ENCODE measurements at regions not wholly inside any gene's neighbourhood (a gene's known extent, or its start where the extent isn't known, plus 50 kb on each side); places are given as distances from the start of the nearest gene placed in this dataset.

DNA sequence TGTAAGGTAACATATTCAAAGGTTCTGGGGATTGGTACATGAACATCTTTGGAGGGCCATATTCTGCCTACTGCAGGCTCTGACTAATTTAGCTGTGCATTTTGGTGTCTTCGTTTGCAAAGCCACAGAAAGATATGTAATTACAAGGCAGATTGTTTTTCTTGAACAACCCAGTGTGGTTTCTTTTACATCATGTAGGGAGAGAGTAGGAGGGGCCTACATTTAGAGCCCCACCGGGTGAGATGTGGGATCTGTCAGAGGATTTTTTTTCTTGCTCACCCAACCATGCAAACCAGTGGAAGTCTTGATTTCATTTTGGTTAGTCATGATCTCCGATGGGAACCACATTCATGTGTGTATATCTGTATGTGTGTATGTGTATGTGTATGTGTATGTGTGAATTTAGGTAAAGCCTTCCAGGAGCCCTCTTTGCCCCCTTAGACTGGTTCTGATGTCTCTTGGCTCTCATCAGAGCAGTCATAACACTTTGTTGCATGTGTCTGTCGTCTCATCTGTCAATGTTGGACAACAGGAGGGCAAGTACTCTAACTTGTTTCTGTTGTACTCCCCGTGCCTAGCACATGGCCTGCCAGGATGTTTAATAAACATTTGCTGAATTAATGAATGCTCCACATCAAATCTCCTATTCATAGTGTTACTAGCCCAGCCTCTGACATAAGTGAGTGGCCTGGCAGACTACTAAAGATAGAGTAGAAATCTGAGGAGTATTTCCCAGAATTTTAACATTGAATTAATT is 239.9 kb downstream of the MTX2 start:
- H3K9me3 Mint-ChIP-seq = peaks cover 2% of the 10 kb centered on the region
- TF ChIP-seq, protein P1, sequence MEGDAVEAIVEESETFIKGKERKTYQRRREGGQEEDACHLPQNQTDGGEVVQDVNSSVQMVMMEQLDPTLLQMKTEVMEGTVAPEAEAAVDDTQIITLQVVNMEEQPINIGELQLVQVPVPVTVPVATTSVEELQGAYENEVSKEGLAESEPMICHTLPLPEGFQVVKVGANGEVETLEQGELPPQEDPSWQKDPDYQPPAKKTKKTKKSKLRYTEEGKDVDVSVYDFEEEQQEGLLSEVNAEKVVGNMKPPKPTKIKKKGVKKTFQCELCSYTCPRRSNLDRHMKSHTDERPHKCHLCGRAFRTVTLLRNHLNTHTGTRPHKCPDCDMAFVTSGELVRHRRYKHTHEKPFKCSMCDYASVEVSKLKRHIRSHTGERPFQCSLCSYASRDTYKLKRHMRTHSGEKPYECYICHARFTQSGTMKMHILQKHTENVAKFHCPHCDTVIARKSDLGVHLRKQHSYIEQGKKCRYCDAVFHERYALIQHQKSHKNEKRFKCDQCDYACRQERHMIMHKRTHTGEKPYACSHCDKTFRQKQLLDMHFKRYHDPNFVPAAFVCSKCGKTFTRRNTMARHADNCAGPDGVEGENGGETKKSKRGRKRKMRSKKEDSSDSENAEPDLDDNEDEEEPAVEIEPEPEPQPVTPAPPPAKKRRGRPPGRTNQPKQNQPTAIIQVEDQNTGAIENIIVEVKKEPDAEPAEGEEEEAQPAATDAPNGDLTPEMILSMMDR (conservative IDR thresholded peaks at IDR 0.05) = no peak
- H3K4me1 Mint-ChIP-seq = no peaks in the 10 kb centered on the region
- H3K27me3 Mint-ChIP-seq (ENCODE audit: low read depth) = peaks cover 2% of the 10 kb centered on the region
- H3K4me3 Mint-ChIP-seq = no peak overlapping the region
- no peak overlapping the region for H3K27ac Mint-ChIP-seq (ENCODE audit: unreplicated experiment)
- no peak for DNase-seq (ENCODE audit: low read depth, low spot score)
- H3K36me3 Mint-ChIP-seq (ENCODE audit: low read depth) = no peaks in the 10 kb centered on the region

- H3K27me3 Mint-ChIP-seq (ENCODE audit: low read depth) = peaks cover 9% of the 10 kb centered on the region
- no peak overlapping the region for H3K27ac Mint-ChIP-seq (ENCODE audit: unreplicated experiment)
- no peak for DNase-seq (ENCODE audit: low read depth, low spot score)
- H3K4me3 Mint-ChIP-seq = no peak overlapping the region
- peaks cover 2% of the 10 kb centered on the region for H3K9me3 Mint-ChIP-seq
- TF ChIP-seq, protein P1 (conservative IDR thresholded peaks at IDR 0.05) = no peak
- H3K36me3 Mint-ChIP-seq (ENCODE audit: low read depth) = no peaks in the 10 kb centered on the region
- no peaks in the 10 kb centered on the region for H3K4me1 Mint-ChIP-seq
Observed at GRCh38 chr2:176514276-176514675, 245.0 kb downstream of the MTX2 start.

GRCh38 chr2:176514805-176515500 is 245.7 kb downstream of the MTX2 start:
- Mint-ChIP-seq H3K36me3 (ENCODE audit: low read depth) (no peaks in the 10 kb centered on the region), H3K27ac (ENCODE audit: unreplicated experiment) (no peak overlapping the region), H3K9me3 (peaks cover 2% of the 10 kb centered on the region), H3K4me1 (no peaks in the 10 kb centered on the region), H3K27me3 (ENCODE audit: low read depth) (peaks cover 9% of the 10 kb centered on the region), H3K4me3 (no peak overlapping the region)
- TF ChIP-seq, protein P1 (conservative IDR thresholded peaks at IDR 0.05) = no peak
- DNase-seq (ENCODE audit: low read depth, low spot score) = no peak

DNA sequence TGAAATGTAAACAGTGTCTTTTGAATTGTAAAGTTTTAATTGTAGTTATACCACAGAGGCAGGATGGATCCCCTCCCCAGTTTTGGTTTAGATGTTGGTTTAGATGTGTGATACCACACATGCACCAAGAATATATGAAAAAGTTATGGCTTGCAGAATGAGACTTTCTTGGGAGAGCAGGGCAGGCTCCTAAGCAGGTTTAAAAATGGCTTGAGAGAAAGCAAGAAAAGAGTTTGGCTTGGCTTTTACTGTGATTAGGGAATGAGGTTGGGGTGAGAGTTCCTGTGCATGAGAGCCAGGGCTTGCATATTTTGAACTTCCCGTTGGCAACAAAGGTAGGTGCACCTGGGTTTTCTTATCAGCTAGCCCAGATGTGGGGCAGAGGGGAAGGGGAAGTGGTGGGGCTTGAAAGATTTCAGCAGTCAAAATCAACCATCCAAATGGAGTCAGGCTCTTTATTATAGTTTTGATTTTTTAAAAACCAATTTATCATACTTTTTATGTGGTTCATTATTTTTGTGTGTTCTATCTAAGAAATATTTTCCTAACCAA is 246.9 kb downstream of the MTX2 start:
- Mint-ChIP-seq H3K36me3 (ENCODE audit: low read depth) (no peaks in the 10 kb centered on the region), H3K27ac (ENCODE audit: unreplicated experiment) (no peak overlapping the region), H3K4me1 (no peaks in the 10 kb centered on the region), H3K27me3 (ENCODE audit: low read depth) (peaks cover 9% of the 10 kb centered on the region), H3K4me3 (no peak overlapping the region), H3K9me3 (peaks cover 2% of the 10 kb centered on the region)
- TF ChIP-seq, protein P1 (conservative IDR thresholded peaks at IDR 0.05) = no peak
- no peak for DNase-seq (ENCODE audit: low read depth, low spot score)

DNA sequence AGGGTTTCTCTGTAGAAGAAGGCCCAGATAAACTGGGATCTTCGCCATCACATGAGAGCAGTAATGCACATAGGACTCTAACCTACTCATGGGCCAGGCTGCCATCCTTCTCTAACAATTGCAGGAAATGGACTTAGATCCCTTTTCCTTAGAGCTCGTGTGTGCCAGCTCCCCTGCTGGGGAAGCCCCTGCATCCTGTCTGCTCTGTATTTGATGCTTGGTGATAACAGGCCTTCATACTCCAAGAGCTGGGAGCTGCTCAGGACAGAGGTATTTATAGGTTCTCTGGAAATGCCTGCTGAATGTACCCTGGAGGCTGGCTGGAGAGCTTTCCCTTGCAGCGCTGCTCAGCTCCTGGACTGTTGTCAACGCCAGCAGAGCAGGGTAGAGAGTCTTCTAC is 249.6 kb downstream of the MTX2 start:
- Mint-ChIP-seq H3K9me3 (peaks cover 2% of the 10 kb centered on the region), H3K4me3 (no peak overlapping the region), H3K36me3 (ENCODE audit: low read depth) (no peaks in the 10 kb centered on the region), H3K27ac (ENCODE audit: unreplicated experiment) (no peak overlapping the region), H3K4me1 (peaks cover 16% of the 10 kb centered on the region), H3K27me3 (ENCODE audit: low read depth) (peaks cover 9% of the 10 kb centered on the region)
- no peak for DNase-seq (ENCODE audit: low read depth, low spot score)
- TF ChIP-seq, protein P1 (conservative IDR thresholded peaks at IDR 0.05) = no peak

Data from neural crest cell (in vitro differentiated cells).